Loucy (cell line): ENCODE measurements at regions not wholly inside any gene's neighbourhood (a gene's known extent, or its start where the extent isn't known, plus 50 kb on each side); places are given as distances from the start of the nearest gene placed in this dataset.

ENCODE experiments used
- CTCF ChIP-seq: fragments of 200-600 bp; sonication (generic); conservative IDR thresholded peaks from 2 replicates; pipeline ENCODE4 v1.5.1; 2014; ENCODE audit warnings: mild to moderate bottlenecking, antibody characterized with exemption, low read length
- EZH2phosphoT487 ChIP-seq: fragments of 200-600 bp; IDR thresholded peaks from 2 replicates; pipeline ENCODE4 v1.6.1; 2018; ENCODE audit warnings: antibody characterized with exemption, mild to moderate bottlenecking, moderate library complexity, borderline replicate concordance

DNA sequence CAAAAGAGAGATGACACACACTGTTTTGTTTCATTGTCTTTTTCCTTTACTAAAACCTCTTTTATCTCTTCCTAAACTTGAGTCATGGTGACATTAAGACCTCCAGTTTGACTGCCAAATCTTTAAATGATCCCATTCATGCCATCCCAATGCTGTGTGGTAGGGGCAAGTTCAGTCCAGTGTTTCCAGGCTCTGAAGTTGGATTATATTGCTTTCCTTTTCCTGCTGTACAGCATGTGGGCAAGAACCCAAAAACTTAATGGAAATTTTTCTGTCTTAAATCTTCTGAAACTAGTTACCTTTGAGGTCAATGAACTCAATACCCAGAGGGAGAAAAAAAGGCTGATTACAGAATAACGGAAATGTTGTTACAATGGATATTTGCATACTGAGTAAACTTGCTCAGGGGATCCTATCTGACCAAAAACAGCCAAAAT, 187.1 kb upstream of the FAR2 start:
- TF ChIP-seq CTCF: no peak
- no peak for TF ChIP-seq EZH2phosphoT487
